OCI-LY7 (cell line): ENCODE measurements at regions not wholly inside any gene's neighbourhood (a gene's known extent, or its start where the extent isn't known, plus 50 kb on each side); places are given as distances from the start of the nearest gene placed in this dataset.

Source experiments
- BruUV-seq: library from RNA; stranded (reverse); fragments of 400-500 nt; replicated peaks from 2 replicates; lab custom pipeline; 2021; lab: Mats Ljungman, UMichigan
- CTCF ChIA-PET: fragments of 300-600 bp; sonication (Branson Sonifier 250); formaldehyde crosslinking; loops from one replicate; lab custom pipeline; 2022; ENCODE audit warnings: antibody characterized with exemption; ENCODE audit not compliant: unreplicated experiment; lab: Charles Lee
- POLR2A ChIA-PET: fragments of 300-600 bp; sonication (Branson Sonifier 250); formaldehyde crosslinking; loops from one replicate; lab custom pipeline; 2022; ENCODE audit warnings: antibody characterized with exemption; lab: Charles Lee
- DNase-seq: peaks from one replicate; pipeline ENCODE4 v3.0.0-alpha.2; 2015; ENCODE audit warnings: low spot score
- H2AFZ ChIP-seq: fragments of 200-600 bp; sonication (generic), shearing (Covaris generic); 2 replicates; pipeline ENCODE4 v1.6.1; 2014; ENCODE audit warnings: mild to moderate bottlenecking, antibody characterized with exemption, low read length, moderate library complexity
- H3K27ac ChIP-seq: fragments of 200-600 bp; sonication (generic); 2 replicates; pipeline ENCODE4 v1.5.1; 2014; ENCODE audit warnings: mixed run types, low read depth, mild to moderate bottlenecking, moderate library complexity, low read length, inconsistent platforms; ENCODE audit not compliant: poor library complexity, severe bottlenecking
- H3K36me3 ChIP-seq: fragments of 200-600 bp; sonication (generic); 2 replicates; pipeline ENCODE4 v1.6.1; 2014; ENCODE audit warnings: mild to moderate bottlenecking, antibody characterized with exemption, low read length, moderate library complexity, mixed read lengths; ENCODE audit not compliant: insufficient read depth
- H3K4me1 ChIP-seq: fragments of 200-600 bp; sonication (generic); 2 replicates; pipeline ENCODE4 v1.5.1; 2014; ENCODE audit warnings: mild to moderate bottlenecking, low read length; ENCODE audit not compliant: insufficient read depth, poor library complexity, severe bottlenecking
- H3K4me2 ChIP-seq: fragments of 200-600 bp; sonication (generic); 2 replicates; pipeline ENCODE4 v1.6.1; 2014; ENCODE audit warnings: mild to moderate bottlenecking, low read length
- H3K4me3 ChIP-seq: fragments of 200-600 bp; sonication (generic); 2 replicates; pipeline ENCODE4 v1.5.1; 2014; ENCODE audit warnings: mild to moderate bottlenecking, low read depth, low read length; ENCODE audit not compliant: poor library complexity, severe bottlenecking
- H3K79me2 ChIP-seq: fragments of 200-600 bp; sonication (generic); 2 replicates; pipeline ENCODE4 v1.6.1; 2016; ENCODE audit warnings: low read depth, mild to moderate bottlenecking, low read length, moderate library complexity, mixed read lengths; ENCODE audit not compliant: insufficient read depth
- H3K9me2 ChIP-seq: fragments of 200-600 bp; sonication (generic); 2 replicates; pipeline ENCODE4 v1.6.1; 2016; ENCODE audit warnings: mild to moderate bottlenecking, low read length, mixed read lengths; ENCODE audit not compliant: insufficient read depth
- H3K9me3 ChIP-seq: fragments of 200-600 bp; sonication (generic); 2 replicates; pipeline ENCODE4 v1.6.1; 2014; ENCODE audit warnings: mild to moderate bottlenecking, mixed run types, low read length, mixed read lengths
- H4K20me1 ChIP-seq: fragments of 200-600 bp; sonication (generic); 2 replicates; pipeline ENCODE4 v1.6.1; 2014; ENCODE audit warnings: mild to moderate bottlenecking, antibody characterized with exemption, low read length, moderate library complexity, mixed read lengths; ENCODE audit not compliant: insufficient read depth
- EZH2phosphoT487 ChIP-seq: fragments of 200-600 bp; sonication (generic); IDR thresholded peaks from 2 replicates; pipeline ENCODE4 v1.6.1; 2018; ENCODE audit warnings: low read depth, borderline replicate concordance, mild to moderate bottlenecking, mixed run types, antibody characterized with exemption, low read length, moderate library complexity, mixed read lengths
- intact Hi-C: fragments of 100-400 bp; cut with micrococcal nuclease; formaldehyde crosslinking; loops from one replicate; pipeline ENCODE4 v1.10.0; 2022; ENCODE audit not compliant: unreplicated experiment
- TF ChIP-seq, protein P1 (sequence below): fragments of 200-600 bp; sonication (generic); conservative IDR thresholded peaks from 2 replicates; pipeline ENCODE4 v1.5.1; 2014; ENCODE audit warnings: mild to moderate bottlenecking, antibody characterized with exemption, low read length, moderate library complexity, mixed read lengths

DNA sequence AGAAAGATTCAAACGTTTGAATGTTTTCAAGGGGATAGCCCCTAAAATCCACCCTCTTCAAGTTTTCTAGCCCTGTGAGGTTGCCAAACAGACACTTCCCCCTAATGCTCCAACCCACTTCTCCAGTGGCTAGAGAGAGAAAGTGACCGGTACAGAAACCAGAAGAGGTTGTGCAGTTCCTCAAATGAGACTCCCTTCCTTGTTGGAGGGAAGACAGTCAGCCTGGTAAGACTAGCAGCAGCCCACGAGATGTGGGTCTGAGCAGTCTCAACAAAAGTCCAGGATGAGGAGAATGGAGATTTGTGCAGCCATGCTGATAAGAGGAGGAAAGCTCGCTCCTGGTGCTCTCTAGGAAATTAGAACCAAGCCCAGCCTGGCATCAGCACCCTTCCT is 222.8 kb upstream of the TPRG1 start:
- no peak overlapping the region for H3K4me3 ChIP-seq
- no peak overlapping the region for H3K4me2 ChIP-seq
- BruUV-seq: no TSS peak
- TF ChIP-seq, protein P1, sequence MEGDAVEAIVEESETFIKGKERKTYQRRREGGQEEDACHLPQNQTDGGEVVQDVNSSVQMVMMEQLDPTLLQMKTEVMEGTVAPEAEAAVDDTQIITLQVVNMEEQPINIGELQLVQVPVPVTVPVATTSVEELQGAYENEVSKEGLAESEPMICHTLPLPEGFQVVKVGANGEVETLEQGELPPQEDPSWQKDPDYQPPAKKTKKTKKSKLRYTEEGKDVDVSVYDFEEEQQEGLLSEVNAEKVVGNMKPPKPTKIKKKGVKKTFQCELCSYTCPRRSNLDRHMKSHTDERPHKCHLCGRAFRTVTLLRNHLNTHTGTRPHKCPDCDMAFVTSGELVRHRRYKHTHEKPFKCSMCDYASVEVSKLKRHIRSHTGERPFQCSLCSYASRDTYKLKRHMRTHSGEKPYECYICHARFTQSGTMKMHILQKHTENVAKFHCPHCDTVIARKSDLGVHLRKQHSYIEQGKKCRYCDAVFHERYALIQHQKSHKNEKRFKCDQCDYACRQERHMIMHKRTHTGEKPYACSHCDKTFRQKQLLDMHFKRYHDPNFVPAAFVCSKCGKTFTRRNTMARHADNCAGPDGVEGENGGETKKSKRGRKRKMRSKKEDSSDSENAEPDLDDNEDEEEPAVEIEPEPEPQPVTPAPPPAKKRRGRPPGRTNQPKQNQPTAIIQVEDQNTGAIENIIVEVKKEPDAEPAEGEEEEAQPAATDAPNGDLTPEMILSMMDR: no peak
- TF ChIP-seq EZH2phosphoT487: no peak
- no peaks in the 10 kb centered on the region for H4K20me1 ChIP-seq
- H3K27ac ChIP-seq: no peak overlapping the region
- no peaks in the 10 kb centered on the region for H3K9me3 ChIP-seq
- H3K36me3 ChIP-seq: no peaks in the 10 kb centered on the region
- POLR2A ChIA-PET: interaction anchor here (0.7 kb wide), 1 partner anchor 238 kb away, joined by 4 read pairs; no protein-coding TSS in a partner anchor
- no peaks in the 10 kb centered on the region for H3K79me2 ChIP-seq
- CTCF ChIA-PET: interaction anchor here (0.6 kb wide), 1 partner anchor 200 kb away, joined by 4 read pairs; no protein-coding TSS in a partner anchor
- DNase-seq: no peak
- H2AFZ ChIP-seq: no peak overlapping the region
- peaks cover 2% of the 10 kb centered on the region for H3K4me1 ChIP-seq
- intact Hi-C loops: no loop called here
- H3K9me2 ChIP-seq: no peaks in the 10 kb centered on the region

DNA sequence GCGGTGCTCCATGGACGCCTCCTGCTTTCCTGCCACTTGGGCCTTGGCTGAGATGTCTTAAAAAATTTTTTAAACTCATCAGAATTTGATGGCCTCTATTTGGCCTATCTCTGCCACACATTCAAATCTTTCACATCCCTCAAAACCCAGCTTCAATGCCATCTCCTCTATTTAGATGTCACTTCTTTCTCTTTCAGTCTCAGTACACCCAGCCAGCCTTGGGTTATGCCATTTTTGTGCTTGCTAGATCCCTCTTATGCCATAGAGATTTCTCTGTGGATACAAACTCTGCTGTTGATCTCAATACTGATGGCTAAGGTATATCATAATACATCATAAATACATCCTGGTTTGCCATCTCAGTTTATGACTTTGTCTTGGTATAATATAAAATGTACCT is 222.3 kb upstream of the TPRG1 start:
- H3K27ac ChIP-seq: no peak overlapping the region
- intact Hi-C loops: no loop called here
- H4K20me1 ChIP-seq: no peaks in the 10 kb centered on the region
- H2AFZ ChIP-seq: no peak overlapping the region
- no peak for DNase-seq
- peaks cover 7% of the 10 kb centered on the region for H3K4me1 ChIP-seq
- H3K4me3 ChIP-seq: no peak overlapping the region
- no peak for TF ChIP-seq EZH2phosphoT487
- TF ChIP-seq, protein P1: no peak
- BruUV-seq: no TSS peak
- no peaks in the 10 kb centered on the region for H3K36me3 ChIP-seq
- no peaks in the 10 kb centered on the region for H3K9me2 ChIP-seq
- no peaks in the 10 kb centered on the region for H3K79me2 ChIP-seq
- ChIA-PET POLR2A (interaction anchor here (0.7 kb wide), 1 partner anchor 239 kb away, joined by 4 read pairs; no protein-coding TSS in a partner anchor), CTCF (no interaction called here)
- H3K9me3 ChIP-seq: no peaks in the 10 kb centered on the region
- H3K4me2 ChIP-seq: no peak overlapping the region

DNA sequence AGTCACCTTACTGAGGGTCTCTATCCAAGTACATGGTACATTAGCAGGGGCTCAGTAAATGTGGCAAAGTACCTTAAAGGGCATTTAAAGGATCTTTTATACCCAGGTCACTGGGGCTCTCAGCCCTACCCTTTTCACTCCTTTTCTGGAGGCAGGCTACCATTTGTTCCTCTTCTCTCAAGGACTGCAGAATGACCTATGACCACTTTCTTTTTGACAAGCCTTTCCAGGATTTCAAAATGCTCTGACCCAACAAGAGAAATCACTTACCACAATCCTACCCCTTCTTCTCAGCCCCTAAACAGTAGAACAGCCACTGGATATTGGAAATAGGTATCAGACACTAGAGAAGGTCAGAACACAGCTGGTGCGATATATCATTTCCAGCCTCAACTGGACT is 221.8 kb upstream of the TPRG1 start:
- H3K4me3 ChIP-seq: no peak overlapping the region
- H3K27ac ChIP-seq: no peak overlapping the region
- H4K20me1 ChIP-seq: no peaks in the 10 kb centered on the region
- no peaks in the 10 kb centered on the region for H3K9me2 ChIP-seq
- no peak for TF ChIP-seq EZH2phosphoT487
- TF ChIP-seq, protein P1: no peak
- POLR2A ChIA-PET: interaction anchor here (0.8 kb wide), 1 partner anchor 204 kb away, joined by 3 read pairs; no protein-coding TSS in a partner anchor
- H3K36me3 ChIP-seq: no peaks in the 10 kb centered on the region
- BruUV-seq: no TSS peak
- H3K4me1 ChIP-seq: peaks cover 12% of the 10 kb centered on the region
- no peak overlapping the region for H3K4me2 ChIP-seq
- CTCF ChIA-PET: no interaction called here
- H3K9me3 ChIP-seq: no peaks in the 10 kb centered on the region
- no peak overlapping the region for H2AFZ ChIP-seq
- no peaks in the 10 kb centered on the region for H3K79me2 ChIP-seq
- intact Hi-C loops: loop anchor here (5.0 to 10.0 kb wide), 5 partner anchors 118 to 1035 kb away; no protein-coding TSS in a partner anchor
- DNase-seq: no peak
